Lung (tissue), 11 donors: ENCODE measurements at regions not wholly inside any gene's neighbourhood (a gene's known extent, or its start where the extent isn't known, plus 50 kb on each side); places are given as distances from the start of the nearest gene placed in this dataset.
A peak's percentile ranks its signal among the peaks of the same experiment; 100 is the strongest.

Experiments
- ATAC-seq: fragments of 200-7000 bp; cut with Tn5 transposase; one replicate; pipeline ENCODE4 v1.9.1; 2020; ENCODE audit warnings: moderate number of reproducible peaks; ENCODE audit not compliant: insufficient read depth, low FRiP score
- DNase-seq, 3 donors: peaks; one replicate each; pipeline ENCODE4 v3.0.0-alpha.2; 2013 to 2017
- H3K27ac ChIP-seq, 2 donors: one replicate each; pipeline ENCODE4 v1.5.1; 2013; ENCODE audit warnings: mild to moderate bottlenecking in 2 of 2, moderate library complexity in 2 of 2, control low read depth in 1 of 2, inconsistent platforms in 1 of 2, low read depth in 1 of 2, low read length in 1 of 2
- H3K27me3 ChIP-seq, 3 donors: one replicate each; pipeline ENCODE4 v1.5.1; 2013; ENCODE audit warnings: low read length in 2 of 3; ENCODE audit not compliant: control insufficient read depth in 3 of 3, insufficient read depth in 3 of 3
- H3K36me3 ChIP-seq, 4 donors: one replicate each; pipeline ENCODE4 v1.5.1; 2013; ENCODE audit warnings: low read length in 4 of 4, mild to moderate bottlenecking in 1 of 4, moderate library complexity in 1 of 4; ENCODE audit not compliant: control insufficient read depth in 4 of 4, insufficient read depth in 4 of 4
- H3K4me1 ChIP-seq, 5 donors: one replicate each; pipeline ENCODE4 v1.5.1; 2013; ENCODE audit warnings: low read length in 5 of 5, mild to moderate bottlenecking in 2 of 5, moderate library complexity in 1 of 5; ENCODE audit not compliant: control insufficient read depth in 5 of 5, insufficient read depth in 5 of 5
- H3K4me3 ChIP-seq: one replicate; pipeline ENCODE4 v1.5.1; 2013; ENCODE audit warnings: mild to moderate bottlenecking, control low read depth, moderate library complexity
- H3K9ac ChIP-seq, 2 donors: one replicate each; pipeline ENCODE4 v1.5.1; 2013; ENCODE audit warnings: low read length in 2 of 2, control low read depth in 1 of 2; ENCODE audit not compliant: insufficient read depth in 1 of 2
- H3K9me3 ChIP-seq, 4 donors: one replicate each; pipeline ENCODE4 v1.5.1; 2013; ENCODE audit warnings: low read length in 3 of 4, mild to moderate bottlenecking in 1 of 4, moderate library complexity in 1 of 4; ENCODE audit not compliant: control insufficient read depth in 4 of 4, insufficient read depth in 3 of 4
- CTCF ChIP-seq: IDR thresholded peaks from 2 replicates; pipeline ENCODE4 v1.5.1; 2012; ENCODE audit warnings: mild to moderate bottlenecking; ENCODE audit errors: control extremely low read depth, extremely low read depth
- WGBS, 2 donors: extraction: QIAGEN DNeasy Blood & Tissue Kit; methylation state at CpG; one replicate each; pipeline ENCODE4 v1.1.7; 2013; 5-methylcytosine and 5-hydroxymethylcytosine counted together
- donor health status: control.
- donor health status: control.
- donor health status: Bipolar disorder and iron deficiency.
- donor health status: healthy.
- donor health status: DM: yes; HTN: yes; CAD: no.

GRCh38 chr22:22159384-22159783 is 85.2 kb upstream of the VPREB1 start:
- peaks cover 0 to 3% (median 0%) of the 10 kb centered on the region in 3 donors for H3K27me3 ChIP-seq
- no peak for DNase-seq
- H3K4me3 ChIP-seq, result no peak overlapping the region
- peaks cover 0 to 7% (median 0%) of the 10 kb centered on the region in 4 donors for H3K9me3 ChIP-seq
- 51 to 63% methylated on average over 1 of the region's 1 CpG for WGBS, 2 donors
- no peak for ATAC-seq
- H3K27ac ChIP-seq, result no peak overlapping the region
- TF ChIP-seq CTCF, result no peak
- no peaks in the 10 kb centered on the region for H3K36me3 ChIP-seq
- H3K4me1 ChIP-seq, result no peaks in the 10 kb centered on the region
- no peak overlapping the region for H3K9ac ChIP-seq

- no peak overlapping the region for H3K27ac ChIP-seq
- H3K4me1 ChIP-seq, result no peaks in the 10 kb centered on the region
- TF ChIP-seq CTCF, result no peak
- H3K9ac ChIP-seq, result no peak overlapping the region
- no peak overlapping the region for H3K4me3 ChIP-seq
- H3K36me3 ChIP-seq, result no peaks in the 10 kb centered on the region
- H3K9me3 ChIP-seq, result peaks cover 0 to 7% (median 0%) of the 10 kb centered on the region in 4 donors
- ATAC-seq, result no peak
- H3K27me3 ChIP-seq, result peaks cover 0 to under 1% (median 0%) of the 10 kb centered on the region in 3 donors
- 24 to 33% methylated on average over 3 of the region's 3 CpGs for WGBS, 2 donors
- DNase-seq, result no peak
Measured at GRCh38 chr22:22158965-22159364, 85.6 kb upstream of the VPREB1 start.

GRCh38 chr22:22158207-22158816 is 86.3 kb upstream of the VPREB1 start:
- ATAC-seq (no peak), DNase-seq (peak in 1 of 3 donors; percentile 3)
- no peaks in the 10 kb centered on the region for H3K4me1 ChIP-seq
- 47 to 77% methylated on average over 4 of the region's 4 CpGs for WGBS, 2 donors
- TF ChIP-seq CTCF, result no peak
- no peaks in the 10 kb centered on the region for H3K36me3 ChIP-seq
- H3K9ac ChIP-seq, result no peak overlapping the region
- H3K4me3 ChIP-seq, result no peak overlapping the region
- peaks cover 0 to 7% (median 0%) of the 10 kb centered on the region in 4 donors for H3K9me3 ChIP-seq
- no peak overlapping the region for H3K27ac ChIP-seq
- H3K27me3 ChIP-seq, result peaks cover 0 to 3% (median 0%) of the 10 kb centered on the region in 3 donors

- Histone ChIP-seq H3K4me3 (no peak overlapping the region), H3K9ac (no peak overlapping the region), H3K36me3 (no peaks in the 10 kb centered on the region), H3K27ac (no peak overlapping the region), H3K27me3 (peaks cover 0 to 3% (median 0%) of the 10 kb centered on the region in 3 donors), H3K4me1 (no peaks in the 10 kb centered on the region), H3K9me3 (peaks cover 0 to 7% (median 0%) of the 10 kb centered on the region in 4 donors)
- no peak for TF ChIP-seq CTCF
- ATAC-seq (no peak), DNase-seq (no peak)
- WGBS, 2 donors, result 82 to 89% methylated on average over 2 of the region's 2 CpGs
Measured at GRCh38 chr22:22157348-22157725, 87.2 kb upstream of the VPREB1 start.
